AG04449 (cell line): ENCODE measurements at regions not wholly inside any gene's neighbourhood (a gene's known extent, or its start where the extent isn't known, plus 50 kb on each side); places are given as distances from the start of the nearest gene placed in this dataset.

ENCODE experiments used
- CTCF ChIA-PET: fragments of 350-600 bp; formaldehyde crosslinking; extraction: SDS; loops from one replicate; lab custom pipeline; 2021; ENCODE audit warnings: antibody characterized with exemption; lab: Yijun Ruan, JAX
- POLR2A ChIA-PET: fragments of 400-600, 350-600 bp; formaldehyde crosslinking; extraction: SDS; loops from one replicate; lab custom pipeline; 2020; ENCODE audit warnings: antibody characterized with exemption, inconsistent platforms; lab: Yijun Ruan, JAX
- DNase-seq: peaks from one replicate; pipeline ENCODE4 v3.0.0-alpha.2; 2010; ENCODE audit warnings: low read depth, low spot score
- H3K4me3 ChIP-seq: 2 replicates; pipeline ENCODE4 v1.5.1; 2011; ENCODE audit warnings: low read depth, mild to moderate bottlenecking, control low read depth, low read length
- CTCF ChIP-seq: IDR thresholded peaks from one replicate; pipeline ENCODE4 v1.5.1; 2011; ENCODE audit warnings: mild to moderate bottlenecking, moderate library complexity, low read length, control low read depth, inconsistent platforms; ENCODE audit not compliant: insufficient read depth; ENCODE audit errors: missing control alignments

GRCh38 chr5:121221483-121221882, 630.2 kb upstream of the FTMT start:
- ChIA-PET POLR2A (no interaction called here), CTCF (no interaction called here)

GRCh38 chr5:121226765-121227164, 624.9 kb upstream of the FTMT start:
- no peak overlapping the region for H3K4me3 ChIP-seq
- TF ChIP-seq CTCF: no peak
- no peak for DNase-seq
- CTCF ChIA-PET: no interaction called here
- POLR2A ChIA-PET: no interaction called here

More at GRCh38 chr5:121221483-121221882, 630.2 kb upstream of the FTMT start:
- H3K4me3 ChIP-seq: no peak overlapping the region
- TF ChIP-seq CTCF: no peak
- DNase-seq: no peak

- no peak for DNase-seq
- no peak overlapping the region for H3K4me3 ChIP-seq
- POLR2A ChIA-PET: no interaction called here
- CTCF ChIA-PET: no interaction called here
- no peak for TF ChIP-seq CTCF
These were observed 611.7 kb upstream of the FTMT start for GRCh38 chr5:121239951-121240350.

- DNase-seq: no peak
- no peak for TF ChIP-seq CTCF
- H3K4me3 ChIP-seq: no peak overlapping the region
- ChIA-PET CTCF (no interaction called here), POLR2A (no interaction called here)
These were observed 604.7 kb upstream of the FTMT start for GRCh38 chr5:121246971-121247370.

- H3K4me3 ChIP-seq: no peak overlapping the region
- ChIA-PET POLR2A (no interaction called here), CTCF (no interaction called here)
- no peak for TF ChIP-seq CTCF
- no peak for DNase-seq
These were observed 599.7 kb upstream of the FTMT start for GRCh38 chr5:121251954-121252353.

- ChIA-PET CTCF (no interaction called here), POLR2A (no interaction called here)
- TF ChIP-seq CTCF: no peak
- no peak for DNase-seq
- H3K4me3 ChIP-seq: no peak overlapping the region
These were observed 594.1 kb upstream of the FTMT start for GRCh38 chr5:121257621-121258020.
